Activated naive CD8-positive, alpha-beta T cell (primary cell): ENCODE measurements at regions not wholly inside any gene's neighbourhood (a gene's known extent, or its start where the extent isn't known, plus 50 kb on each side); places are given as distances from the start of the nearest gene placed in this dataset.
"Not testable (repeated sequence)": the region's sequence is repeated elsewhere in the genome, so short reads cannot be mapped to it uniquely, and the experiment has no call there.

Source experiments
- H3K27ac Mint-ChIP-seq: one replicate; pipeline ENCODE4 v1.8.0; 2021; ENCODE audit warnings: mixed read lengths
- H3K27me3 Mint-ChIP-seq: one replicate; pipeline ENCODE4 v1.8.0; 2021; ENCODE audit warnings: mixed read lengths
- H3K36me3 Mint-ChIP-seq: one replicate; pipeline ENCODE4 v1.8.0; 2021; ENCODE audit warnings: mixed read lengths
- H3K4me1 Mint-ChIP-seq: one replicate; pipeline ENCODE4 v1.8.0; 2021; ENCODE audit warnings: low read depth, mixed read lengths
- H3K4me3 Mint-ChIP-seq: one replicate; pipeline ENCODE4 v1.8.0; 2021; ENCODE audit warnings: mild to moderate bottlenecking, mixed read lengths
- H3K9me3 Mint-ChIP-seq: one replicate; pipeline ENCODE4 v1.8.0; 2021; ENCODE audit warnings: low read depth, mixed read lengths

DNA sequence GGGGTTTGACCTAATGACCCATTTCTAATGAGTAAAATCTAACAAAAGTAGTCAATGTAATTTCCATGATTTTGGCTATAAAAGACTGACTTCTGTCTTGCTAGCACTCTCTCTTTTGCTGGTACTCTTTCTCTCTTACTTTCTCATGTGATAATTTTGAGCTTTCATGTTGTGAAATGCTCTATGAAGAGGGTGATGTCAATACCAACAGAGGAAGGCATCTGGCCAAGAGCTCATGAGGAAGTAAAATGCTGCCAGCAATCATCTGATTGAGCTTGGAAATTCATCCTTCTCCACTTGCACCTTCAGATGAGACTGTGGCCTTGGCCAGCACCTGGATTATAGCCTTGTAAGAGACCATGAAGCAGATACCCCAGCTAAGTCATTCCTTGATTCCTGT is 347.7 kb downstream of the HS3ST1 start:
- no peaks in the 10 kb centered on the region for H3K4me1 Mint-ChIP-seq
- no peaks in the 10 kb centered on the region for H3K36me3 Mint-ChIP-seq
- H3K9me3 Mint-ChIP-seq, result peaks cover 4% of the 10 kb centered on the region
- no peak overlapping the region for H3K4me3 Mint-ChIP-seq
- H3K27me3 Mint-ChIP-seq, result no peaks in the 10 kb centered on the region
- H3K27ac Mint-ChIP-seq, result no peak overlapping the region

DNA sequence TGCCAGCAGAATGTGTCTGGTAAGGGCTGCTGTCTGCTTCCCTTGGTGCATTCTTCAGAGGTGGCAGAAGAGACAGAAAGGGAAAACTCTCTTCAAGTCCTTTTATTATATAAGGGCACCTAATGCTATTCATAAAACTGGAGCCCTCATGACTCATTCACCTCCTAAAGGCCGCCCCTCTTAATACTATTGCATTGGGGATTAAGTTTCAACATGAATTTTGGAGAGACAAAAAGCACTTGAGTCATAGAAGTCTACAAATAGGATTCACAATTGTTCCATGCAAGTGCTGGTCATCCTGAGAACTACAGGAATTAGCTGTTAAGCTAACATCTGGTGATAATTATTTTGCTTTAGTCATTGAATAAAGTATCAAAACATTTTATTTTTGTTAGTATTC is 349.5 kb downstream of the HS3ST1 start:
- no peaks in the 10 kb centered on the region for H3K27me3 Mint-ChIP-seq
- H3K4me1 Mint-ChIP-seq, result no peaks in the 10 kb centered on the region
- H3K9me3 Mint-ChIP-seq, result peaks cover 4% of the 10 kb centered on the region
- no peaks in the 10 kb centered on the region for H3K36me3 Mint-ChIP-seq
- no peak overlapping the region for H3K27ac Mint-ChIP-seq
- H3K4me3 Mint-ChIP-seq, result no peak overlapping the region

DNA sequence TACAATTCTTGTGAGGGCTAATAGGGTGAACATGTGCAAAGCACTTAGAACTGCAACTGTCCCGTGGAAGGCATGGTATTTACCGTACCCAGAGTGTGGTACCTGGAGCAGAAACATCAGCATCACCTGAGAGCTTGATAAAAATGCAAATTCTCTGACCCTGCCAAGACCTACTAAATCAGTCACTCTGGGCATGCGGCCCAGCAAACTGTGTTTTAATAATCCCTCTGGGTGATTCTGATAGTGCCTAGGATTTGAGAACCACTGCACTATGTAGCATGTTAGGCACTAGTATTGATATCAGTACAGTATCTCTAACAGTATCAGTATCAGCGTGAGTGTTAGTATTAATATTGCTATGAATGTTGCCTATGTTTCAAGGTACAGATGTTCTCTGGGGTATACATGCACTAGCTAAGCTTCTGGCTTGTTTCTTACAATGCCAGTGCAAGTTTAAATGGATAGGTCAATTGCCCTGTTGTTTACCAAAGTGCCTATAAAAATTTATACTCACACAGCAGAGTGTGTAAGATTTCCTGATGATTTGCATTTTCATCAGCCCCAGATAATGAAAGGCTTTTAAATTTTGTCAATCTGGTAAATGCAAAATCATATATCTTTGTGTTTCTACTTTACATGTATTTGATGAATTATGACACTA is 354.0 kb downstream of the HS3ST1 start:
- no peaks in the 10 kb centered on the region for H3K9me3 Mint-ChIP-seq
- H3K4me1 Mint-ChIP-seq, result no peaks in the 10 kb centered on the region
- no peak overlapping the region for H3K27ac Mint-ChIP-seq
- H3K27me3 Mint-ChIP-seq, result no peaks in the 10 kb centered on the region
- H3K36me3 Mint-ChIP-seq, result no peaks in the 10 kb centered on the region
- no peak overlapping the region for H3K4me3 Mint-ChIP-seq

DNA sequence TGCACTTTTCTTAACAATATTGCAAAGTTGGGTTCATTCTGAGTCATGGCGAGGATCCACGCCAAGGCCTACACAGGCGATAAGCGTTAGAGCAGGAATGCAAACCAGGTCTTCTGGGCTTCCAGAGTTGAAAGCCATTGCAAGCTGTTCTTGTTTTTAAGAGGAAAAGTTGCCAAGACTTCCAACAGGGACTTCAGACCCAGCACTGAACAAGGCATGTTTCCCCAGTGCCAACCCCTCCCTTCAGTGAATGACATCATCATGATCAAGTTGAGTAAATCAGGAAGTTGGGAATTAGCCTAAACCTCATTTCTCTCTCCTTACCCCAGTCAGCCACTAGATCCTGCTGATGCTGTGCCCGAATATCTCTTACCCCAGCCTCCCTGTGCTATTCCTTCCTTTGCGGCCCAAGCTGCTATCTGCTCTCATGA is 355.1 kb downstream of the HS3ST1 start:
- no peak overlapping the region for H3K27ac Mint-ChIP-seq
- H3K9me3 Mint-ChIP-seq, result no peaks in the 10 kb centered on the region
- H3K36me3 Mint-ChIP-seq, result no peaks in the 10 kb centered on the region
- no peaks in the 10 kb centered on the region for H3K27me3 Mint-ChIP-seq
- no peaks in the 10 kb centered on the region for H3K4me1 Mint-ChIP-seq
- H3K4me3 Mint-ChIP-seq, result no peak overlapping the region

DNA sequence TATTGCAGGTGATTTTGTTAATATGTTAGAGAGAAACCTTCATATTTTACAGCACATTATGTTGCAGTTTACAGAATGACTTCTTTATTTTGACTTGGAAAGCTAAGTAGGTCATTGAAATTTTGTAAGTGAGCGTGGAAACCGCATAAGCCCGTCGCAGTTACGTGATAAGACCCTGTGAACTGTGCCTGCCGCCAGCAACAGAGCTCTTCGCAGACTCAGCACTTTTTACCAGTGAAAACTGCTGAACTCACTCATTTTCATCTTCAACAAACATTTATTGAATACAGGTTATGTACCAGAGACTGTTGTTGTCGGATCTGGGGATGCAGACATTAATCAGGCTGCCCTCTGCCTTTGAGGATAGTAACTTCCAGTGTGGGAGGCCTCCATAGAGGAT is 355.7 kb downstream of the HS3ST1 start:
- no peak overlapping the region for H3K27ac Mint-ChIP-seq
- H3K9me3 Mint-ChIP-seq, result no peaks in the 10 kb centered on the region
- no peak overlapping the region for H3K4me3 Mint-ChIP-seq
- no peaks in the 10 kb centered on the region for H3K36me3 Mint-ChIP-seq
- no peaks in the 10 kb centered on the region for H3K27me3 Mint-ChIP-seq
- H3K4me1 Mint-ChIP-seq, result no peaks in the 10 kb centered on the region

DNA sequence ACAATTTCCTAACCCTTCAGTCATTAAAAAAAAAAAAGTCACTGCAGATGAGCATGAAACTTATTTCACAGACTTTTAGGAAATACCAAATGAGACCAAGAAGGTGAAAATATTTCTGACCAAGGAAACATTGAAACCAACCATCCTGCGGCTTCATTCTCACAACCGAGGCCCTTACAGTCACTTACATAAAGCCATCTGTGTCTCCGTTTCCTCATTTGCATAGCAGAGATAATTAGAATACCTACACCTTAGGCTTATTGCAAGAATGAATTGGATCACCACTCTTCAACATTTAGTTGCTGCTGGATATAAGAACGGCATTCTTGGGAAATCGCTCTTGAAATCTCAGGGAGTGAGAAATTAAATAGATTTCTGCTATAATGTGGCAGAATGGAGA is 356.2 kb downstream of the HS3ST1 start:
- H3K27ac Mint-ChIP-seq, result no peak overlapping the region
- H3K27me3 Mint-ChIP-seq, result no peaks in the 10 kb centered on the region
- no peaks in the 10 kb centered on the region for H3K4me1 Mint-ChIP-seq
- H3K36me3 Mint-ChIP-seq, result no peaks in the 10 kb centered on the region
- H3K4me3 Mint-ChIP-seq, result no peak overlapping the region
- H3K9me3 Mint-ChIP-seq, result no peaks in the 10 kb centered on the region

DNA sequence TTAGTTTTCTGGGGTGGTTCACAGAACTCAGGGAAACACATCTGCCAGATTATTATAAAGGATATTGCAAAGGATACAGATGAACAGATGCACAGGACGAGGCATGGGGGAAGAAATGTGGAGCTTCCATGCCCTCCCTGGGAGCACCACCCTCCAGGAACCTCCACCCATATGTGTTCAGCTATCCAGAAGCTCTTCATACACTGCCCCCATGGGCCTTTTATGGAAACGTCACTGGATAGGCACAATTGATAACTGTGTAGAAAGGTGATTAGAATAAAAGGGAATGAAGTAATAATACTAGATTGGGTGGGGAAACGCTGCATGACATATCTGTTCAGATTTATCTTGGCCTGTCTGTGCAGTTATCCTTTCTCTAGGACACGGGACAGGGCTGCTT is 357.9 kb downstream of the HS3ST1 start:
- no peaks in the 10 kb centered on the region for H3K27me3 Mint-ChIP-seq

DNA sequence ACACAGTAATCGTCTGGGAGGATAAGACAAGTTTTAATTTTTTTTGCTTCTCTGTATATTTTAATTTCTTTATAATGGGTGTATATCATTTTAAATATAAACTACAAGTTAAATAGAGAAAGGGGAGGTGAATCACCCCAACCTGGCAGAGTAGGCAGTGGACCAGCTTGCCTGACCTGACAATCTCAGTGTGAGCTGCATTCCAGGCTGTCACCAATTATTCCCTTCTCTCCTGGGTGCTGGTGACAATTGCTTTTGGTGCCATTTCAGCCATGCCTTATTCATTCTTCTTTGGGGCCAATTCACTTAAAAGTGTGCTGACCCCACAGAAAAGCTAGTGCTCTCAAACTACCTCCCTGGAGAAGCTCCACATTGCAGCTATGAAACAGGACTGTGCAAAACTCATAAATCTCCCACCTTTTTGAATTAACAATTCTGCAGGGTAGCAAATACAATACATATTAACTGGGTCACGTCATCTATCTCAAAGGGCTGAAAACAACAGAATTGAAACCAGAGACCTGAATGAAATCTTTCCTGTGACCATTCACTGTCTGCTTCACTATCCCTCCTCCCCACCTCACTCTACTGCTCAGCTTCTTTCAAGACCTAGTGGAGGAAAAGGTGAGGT is 359.0 kb downstream of the HS3ST1 start:
- Mint-ChIP-seq H3K27ac (no peak overlapping the region), H3K9me3 (no peaks in the 10 kb centered on the region), H3K4me1 (no peaks in the 10 kb centered on the region), H3K36me3 (no peaks in the 10 kb centered on the region), H3K27me3 (no peaks in the 10 kb centered on the region), H3K4me3 (no peak overlapping the region)

More for the DNA sequence above, 357.9 kb downstream of the HS3ST1 start:
- H3K27ac Mint-ChIP-seq, result no peak overlapping the region
- H3K4me3 Mint-ChIP-seq, result no peak overlapping the region
- H3K9me3 Mint-ChIP-seq, result no peaks in the 10 kb centered on the region
- H3K36me3 Mint-ChIP-seq, result no peaks in the 10 kb centered on the region
- H3K4me1 Mint-ChIP-seq, result no peaks in the 10 kb centered on the region

DNA sequence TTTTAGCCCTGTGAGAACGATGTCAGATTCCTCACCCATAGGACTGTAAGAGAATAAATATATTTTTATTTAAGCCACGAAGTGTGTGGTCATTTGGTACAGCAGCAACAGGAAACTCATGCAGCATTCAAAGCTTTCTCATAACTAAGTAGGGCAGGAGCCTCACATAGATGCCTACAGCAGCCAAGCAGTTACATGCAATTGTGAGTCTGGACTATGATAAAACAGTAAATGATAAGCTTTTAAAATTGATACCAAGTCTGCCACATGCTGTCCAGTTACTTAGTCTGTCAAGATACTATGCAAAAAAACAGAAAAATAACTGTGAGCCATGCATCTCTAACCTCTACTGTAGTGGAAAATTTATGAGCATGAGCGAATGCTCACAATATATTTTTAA is 359.6 kb downstream of the HS3ST1 start:
- H3K27ac Mint-ChIP-seq, result no peak overlapping the region
- H3K4me1 Mint-ChIP-seq, result no peaks in the 10 kb centered on the region
- H3K36me3 Mint-ChIP-seq, result no peaks in the 10 kb centered on the region
- no peaks in the 10 kb centered on the region for H3K9me3 Mint-ChIP-seq
- no peak overlapping the region for H3K4me3 Mint-ChIP-seq
- no peaks in the 10 kb centered on the region for H3K27me3 Mint-ChIP-seq

DNA sequence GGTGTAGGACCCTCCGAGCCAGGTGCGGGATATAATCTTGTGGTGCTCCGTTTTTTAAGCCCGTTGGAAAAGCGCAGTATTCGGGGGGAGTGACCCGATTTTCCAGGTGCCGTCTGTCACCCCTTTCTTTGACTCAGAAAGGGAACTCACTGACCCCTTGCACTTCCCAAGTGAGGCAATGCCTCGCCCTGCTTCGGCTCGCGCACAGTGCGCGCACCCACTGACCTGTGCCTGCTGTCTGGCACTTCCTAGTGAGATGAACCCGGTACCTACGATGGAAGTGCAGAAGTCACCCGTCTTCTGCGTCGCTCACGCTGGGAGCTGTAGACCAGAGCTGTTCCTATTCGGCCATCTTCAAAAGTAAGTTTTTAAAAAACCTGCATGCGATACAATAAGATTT is 362.1 kb downstream of the HS3ST1 start:
- H3K4me3 Mint-ChIP-seq, H3K9me3 Mint-ChIP-seq, H3K4me1 Mint-ChIP-seq, H3K27me3 Mint-ChIP-seq, H3K36me3 Mint-ChIP-seq, H3K27ac Mint-ChIP-seq: not testable (repeated sequence)

DNA sequence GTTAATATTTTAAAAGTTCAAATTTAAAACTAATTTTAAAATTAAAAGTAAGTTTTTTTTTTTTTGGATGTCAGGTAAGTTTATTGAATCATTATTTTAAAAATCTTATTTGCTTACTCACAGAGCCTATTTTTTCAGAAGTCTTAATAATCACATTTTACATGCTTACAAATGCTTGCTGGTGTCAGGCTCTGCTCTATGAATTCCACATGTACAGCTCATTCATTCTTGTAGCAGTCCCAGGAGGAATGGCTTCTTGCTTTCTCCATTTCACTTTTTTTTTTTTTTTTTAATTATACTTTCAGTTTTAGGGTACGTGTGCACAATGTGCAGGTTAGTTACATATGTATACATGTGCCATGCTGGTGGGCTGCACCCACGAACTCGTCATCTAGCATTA is 368.1 kb downstream of the HS3ST1 start:
- not testable (repeated sequence) for H3K4me3 Mint-ChIP-seq, H3K4me1 Mint-ChIP-seq, H3K36me3 Mint-ChIP-seq, H3K27ac Mint-ChIP-seq, H3K27me3 Mint-ChIP-seq, H3K9me3 Mint-ChIP-seq

DNA sequence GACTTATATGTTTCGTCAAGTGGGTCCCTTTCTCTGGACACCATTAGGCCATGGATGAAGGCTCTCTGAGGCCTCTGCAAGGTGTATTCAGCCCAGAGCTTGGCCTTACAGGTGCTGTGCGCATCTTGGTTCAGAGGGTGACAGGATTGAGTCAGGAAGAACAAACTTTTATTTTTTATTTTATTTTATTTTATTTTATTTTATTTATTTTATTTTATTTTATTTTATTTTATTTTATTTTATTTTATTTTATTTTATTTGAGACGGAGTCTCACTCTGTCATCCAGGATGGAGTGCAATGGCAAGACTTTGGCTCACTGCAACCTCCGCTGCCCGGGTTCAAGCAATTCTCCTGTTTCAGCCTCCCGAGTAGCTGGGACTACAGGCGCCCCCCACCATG is 370.4 kb upstream of the CLNK start:
- not testable (repeated sequence) for H3K4me3 Mint-ChIP-seq, H3K27me3 Mint-ChIP-seq, H3K9me3 Mint-ChIP-seq, H3K27ac Mint-ChIP-seq, H3K36me3 Mint-ChIP-seq, H3K4me1 Mint-ChIP-seq

DNA sequence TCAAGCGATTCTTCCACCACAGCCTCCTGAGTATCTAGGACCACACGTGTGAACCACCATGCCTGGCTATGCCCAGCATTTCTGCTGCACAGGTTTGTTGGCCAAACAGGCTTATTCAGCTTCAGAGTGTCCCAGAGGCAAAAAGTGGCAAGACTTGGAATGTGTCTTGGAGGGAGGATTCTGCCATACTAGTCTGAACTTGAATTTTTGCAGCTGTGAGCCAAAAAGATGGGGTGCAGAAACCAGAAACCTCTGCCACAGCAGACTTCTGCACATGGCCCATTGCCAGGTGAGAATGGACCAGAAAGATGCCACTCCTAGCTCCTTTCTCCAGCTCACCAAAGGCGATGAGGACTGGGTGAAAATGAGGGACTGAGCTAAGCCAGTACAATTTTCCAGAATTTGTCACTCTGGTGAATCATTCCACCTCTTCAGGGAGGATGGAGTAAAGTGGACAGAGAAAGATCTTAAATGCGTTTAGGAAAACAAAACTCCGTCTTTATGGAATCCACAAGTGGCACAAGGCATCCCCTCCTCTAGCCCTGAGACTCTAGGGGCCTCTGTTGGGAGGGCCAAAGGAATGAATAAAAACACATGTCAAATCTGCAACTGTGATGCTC is 369.1 kb upstream of the CLNK start:
- Mint-ChIP-seq H3K27ac (no peak overlapping the region), H3K4me3 (no peak overlapping the region), H3K4me1 (no peaks in the 10 kb centered on the region), H3K9me3 (no peaks in the 10 kb centered on the region), H3K27me3 (no peaks in the 10 kb centered on the region), H3K36me3 (no peaks in the 10 kb centered on the region)

DNA sequence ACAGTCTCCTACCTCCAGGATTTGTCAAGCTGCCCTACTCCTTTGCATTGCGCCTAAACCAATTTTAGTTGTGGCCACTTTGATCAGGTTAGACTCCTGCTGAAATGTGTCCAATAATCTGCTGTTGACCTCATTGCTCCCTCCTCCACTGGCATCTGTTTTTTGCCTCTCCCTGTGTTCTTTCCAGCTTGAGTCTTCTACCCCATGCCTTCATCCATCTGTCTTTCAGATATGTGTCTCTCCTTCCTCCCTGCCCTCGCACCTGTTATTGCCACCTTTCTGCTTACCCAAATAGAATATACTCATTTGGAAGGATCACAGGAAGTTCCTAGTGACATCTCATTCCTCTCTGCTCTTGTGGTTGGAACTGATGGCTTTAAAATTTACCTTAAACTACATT is 366.6 kb upstream of the CLNK start:
- H3K36me3 Mint-ChIP-seq, result no peaks in the 10 kb centered on the region
- H3K4me3 Mint-ChIP-seq, result no peak overlapping the region
- H3K27ac Mint-ChIP-seq, result no peak overlapping the region
- H3K9me3 Mint-ChIP-seq, result no peaks in the 10 kb centered on the region
- no peaks in the 10 kb centered on the region for H3K27me3 Mint-ChIP-seq
- no peaks in the 10 kb centered on the region for H3K4me1 Mint-ChIP-seq

DNA sequence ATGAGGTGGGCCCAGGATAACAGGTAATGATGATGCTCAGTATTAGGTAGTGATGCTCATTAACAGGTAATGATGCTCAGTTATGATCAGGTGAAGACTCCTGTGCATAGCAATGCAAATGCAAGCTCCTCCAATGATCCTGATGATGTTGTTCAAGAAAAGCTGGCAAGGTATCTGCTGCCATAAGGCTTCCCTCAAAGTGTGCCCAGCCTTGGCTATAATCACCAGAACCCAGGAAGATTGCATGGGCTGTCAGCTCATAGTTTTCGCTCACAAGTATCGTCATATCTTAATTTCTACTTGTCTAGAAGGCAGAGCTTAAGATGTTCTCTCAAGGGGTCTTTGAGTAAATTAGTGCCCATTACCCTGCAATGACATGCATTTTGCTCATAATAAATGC is 366.2 kb upstream of the CLNK start:
- Mint-ChIP-seq H3K9me3 (peaks cover 3% of the 10 kb centered on the region), H3K4me3 (no peak overlapping the region), H3K36me3 (no peaks in the 10 kb centered on the region), H3K27ac (no peak overlapping the region), H3K27me3 (no peaks in the 10 kb centered on the region), H3K4me1 (no peaks in the 10 kb centered on the region)

DNA sequence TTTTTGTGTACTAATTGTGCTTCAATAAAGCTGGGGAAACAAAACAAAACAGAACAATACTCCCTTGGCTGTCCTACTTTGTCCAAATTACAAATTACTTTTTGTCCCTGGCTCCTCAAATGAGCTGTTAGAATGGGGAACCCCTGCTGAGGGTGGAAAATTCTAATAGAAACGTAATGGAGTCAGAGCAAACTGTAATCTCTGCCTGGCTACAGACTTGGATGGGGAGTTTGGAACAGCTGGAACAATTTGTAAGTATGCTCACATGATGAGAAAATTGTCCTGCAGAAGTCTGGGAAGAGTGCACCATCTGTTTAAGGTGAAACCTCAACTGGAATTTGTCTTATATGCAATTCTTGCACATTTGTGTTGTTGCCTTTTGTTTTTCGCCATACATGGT is 364.4 kb upstream of the CLNK start:
- no peaks in the 10 kb centered on the region for H3K27me3 Mint-ChIP-seq
- H3K27ac Mint-ChIP-seq, result no peak overlapping the region
- H3K4me3 Mint-ChIP-seq, result no peak overlapping the region
- H3K36me3 Mint-ChIP-seq, result no peaks in the 10 kb centered on the region
- no peaks in the 10 kb centered on the region for H3K4me1 Mint-ChIP-seq
- peaks cover 10% of the 10 kb centered on the region for H3K9me3 Mint-ChIP-seq
